ENCODE measurements at regions not wholly inside any gene's neighbourhood (a gene's known extent, or its start where the extent isn't known, plus 50 kb on each side); places are given as distances from the start of the nearest gene placed in this dataset.
"Not testable (repeated sequence)": the region's sequence is repeated elsewhere in the genome, so short reads cannot be mapped to it uniquely, and the experiment has no call there.

DNA sequence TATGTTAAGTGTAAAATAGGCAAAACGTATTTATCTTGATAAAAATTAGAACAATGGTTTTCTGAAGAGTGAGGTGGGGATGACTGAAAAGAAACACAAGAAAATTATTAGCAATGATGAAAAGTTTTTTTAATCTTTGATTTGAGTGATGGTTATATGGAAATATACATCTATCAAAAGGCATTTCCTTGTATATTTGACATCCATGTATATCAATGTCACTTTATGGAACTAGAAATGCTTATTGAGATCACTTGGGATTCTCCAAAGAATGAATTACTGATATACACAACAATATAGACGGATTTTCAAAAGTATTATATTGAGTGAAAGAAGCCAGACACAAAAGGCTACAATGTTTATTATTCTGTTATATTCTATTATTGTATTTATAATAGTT is 1042.0 kb upstream of the POT1 start:
- no peak for DNase-seq

DNA sequence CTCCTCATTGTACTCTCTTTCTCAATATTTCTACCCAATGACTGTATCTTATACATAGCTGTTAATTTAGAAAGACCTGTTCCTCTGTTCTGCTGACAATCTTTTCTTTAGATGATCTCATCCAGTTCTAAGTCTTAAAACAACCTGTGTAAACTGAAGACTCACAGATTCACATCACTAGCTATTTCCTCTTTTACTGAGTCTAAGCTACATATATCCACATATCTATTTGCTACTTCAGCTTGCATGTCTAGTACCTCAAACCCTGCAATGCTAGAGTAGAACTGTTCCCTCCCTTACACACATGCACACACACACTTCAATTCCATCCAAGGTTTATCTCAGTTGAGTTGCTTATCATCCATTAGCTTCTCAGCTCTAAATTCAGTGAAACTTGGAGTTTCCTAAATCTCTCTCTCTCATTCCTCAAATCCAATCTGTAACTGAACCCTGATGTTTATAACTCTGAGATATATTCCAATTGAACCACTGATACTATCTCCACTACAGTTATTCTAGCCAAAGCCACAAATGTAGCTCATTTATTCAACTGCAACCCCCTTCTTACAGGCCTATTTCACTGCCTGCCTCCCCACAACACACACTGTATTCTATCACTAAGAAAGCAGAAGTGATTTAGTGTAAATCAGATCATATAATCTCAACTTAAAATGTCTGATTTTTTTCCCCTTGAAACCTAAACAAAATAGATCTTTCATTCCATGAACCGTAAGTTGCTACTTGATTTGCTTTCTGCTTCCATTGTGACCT is 1036.8 kb upstream of the POT1 start:
- DNase-seq, result no peak

DNA sequence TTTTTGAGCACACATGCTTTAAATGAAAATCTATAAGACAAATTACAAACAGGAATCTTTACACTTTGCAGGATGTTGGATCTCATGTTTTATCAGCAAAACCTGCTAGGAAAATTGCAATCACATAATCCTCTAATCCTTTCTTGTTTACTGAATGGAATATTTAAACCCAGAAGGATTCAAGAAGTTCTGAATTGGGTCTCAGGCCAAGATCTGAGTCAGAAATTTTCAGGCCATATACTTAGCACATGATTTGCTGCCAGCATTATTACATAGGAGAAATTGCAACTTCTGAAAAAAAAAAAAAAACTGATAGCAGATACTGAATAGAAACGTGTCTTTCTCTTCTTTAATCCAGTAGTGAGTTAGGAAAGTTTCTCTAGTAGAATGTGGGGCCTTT is 1005.3 kb upstream of the POT1 start:
- no peak for DNase-seq

DNA sequence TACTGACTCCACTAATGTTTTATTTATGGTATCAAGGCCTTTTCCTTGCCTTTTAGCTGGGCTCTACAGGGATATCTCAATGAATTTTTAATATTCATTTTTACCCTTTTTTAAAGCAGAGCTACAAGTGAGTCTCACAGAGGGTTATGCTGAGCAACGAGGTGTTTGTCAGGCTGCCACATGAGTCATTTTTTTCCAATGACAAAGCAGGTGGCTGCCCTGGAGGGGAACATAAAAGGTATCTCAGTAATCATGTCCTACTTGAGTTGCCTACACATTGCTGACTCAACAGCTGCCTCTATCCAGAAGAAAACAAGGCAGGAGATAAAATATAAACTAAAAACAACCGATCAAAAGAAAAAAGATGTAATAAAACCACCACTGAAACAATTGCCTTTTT is 1004.9 kb upstream of the POT1 start:
- DNase-seq, result no peak

DNA sequence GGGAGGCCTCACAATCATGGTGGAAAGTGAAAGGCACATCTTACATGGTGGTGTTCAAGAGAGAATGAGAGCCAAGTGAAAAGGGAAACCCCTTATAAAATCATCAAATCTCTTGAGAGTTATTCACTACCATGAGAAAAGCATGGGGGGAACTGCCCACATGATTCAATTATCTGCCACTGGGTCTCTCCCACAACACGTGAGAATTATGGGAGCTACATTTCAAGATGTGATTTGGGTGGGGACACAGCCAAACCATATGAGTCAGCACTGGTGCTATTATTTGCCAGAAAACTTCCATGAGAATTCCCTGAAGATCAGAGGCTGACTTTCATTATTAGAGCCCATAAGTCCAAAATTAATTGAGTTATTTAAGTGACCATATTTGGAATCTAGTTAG is 1001.2 kb upstream of the POT1 start:
- no peak for DNase-seq

DNA sequence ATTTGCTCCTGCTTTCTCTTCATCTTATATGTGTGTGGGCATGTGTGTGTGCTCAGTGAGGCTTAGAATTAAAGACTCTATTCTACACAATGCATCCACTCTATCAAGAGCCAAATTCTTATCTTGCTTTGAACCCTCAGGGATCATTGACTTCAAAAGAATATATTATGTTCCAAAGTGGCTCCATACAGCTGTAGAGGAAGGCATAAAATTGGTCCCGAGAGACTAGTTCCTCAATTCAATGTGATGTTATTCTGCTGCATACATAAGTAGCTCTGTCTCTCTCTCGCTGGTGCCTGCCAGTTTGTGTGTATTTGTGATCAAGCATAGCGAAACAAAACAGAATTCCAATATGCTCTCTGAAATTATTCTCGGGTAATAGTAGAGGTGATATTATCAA is 997.9 kb upstream of the POT1 start:
- DNase-seq, result no peak

DNA sequence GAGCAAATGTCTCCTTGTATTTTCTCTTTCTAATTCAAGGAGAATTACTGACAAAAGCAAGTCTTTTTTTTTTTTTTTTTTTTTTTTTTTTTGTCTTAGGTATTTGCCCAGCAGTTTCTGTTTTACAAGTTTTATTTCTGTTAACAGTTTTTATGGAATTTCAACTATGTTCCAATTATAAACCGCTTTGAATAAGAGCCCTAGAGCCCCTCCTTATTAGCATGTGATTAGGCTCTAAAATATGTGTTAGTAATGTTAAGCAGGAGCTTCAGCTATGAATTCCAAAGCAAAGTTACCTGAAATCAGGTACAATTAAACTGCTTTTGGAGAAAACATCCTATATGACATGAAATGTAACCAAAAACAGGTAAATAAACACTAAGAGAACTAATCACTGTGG is 997.0 kb upstream of the POT1 start:
- DNase-seq, result no peak

DNA sequence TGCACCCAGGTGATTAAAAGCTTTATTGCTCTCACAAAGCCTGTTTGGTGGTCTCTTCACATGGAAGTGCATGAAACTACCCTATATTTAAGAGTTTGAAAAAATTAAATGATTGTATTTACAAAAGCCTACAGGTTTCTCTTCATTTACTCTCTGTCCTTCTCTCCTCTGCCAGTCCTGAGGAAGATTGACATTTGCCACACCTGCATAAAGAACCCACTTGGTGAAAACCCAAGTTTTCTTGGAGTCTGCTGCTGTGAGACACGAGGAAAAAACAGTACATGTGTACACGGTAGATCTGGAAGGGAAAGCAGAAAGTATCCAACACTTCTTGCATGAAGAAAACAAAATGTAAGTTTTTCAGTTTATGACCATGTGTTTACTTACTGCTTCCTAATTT is 994.4 kb upstream of the POT1 start:
- DNase-seq, result no peak

DNA sequence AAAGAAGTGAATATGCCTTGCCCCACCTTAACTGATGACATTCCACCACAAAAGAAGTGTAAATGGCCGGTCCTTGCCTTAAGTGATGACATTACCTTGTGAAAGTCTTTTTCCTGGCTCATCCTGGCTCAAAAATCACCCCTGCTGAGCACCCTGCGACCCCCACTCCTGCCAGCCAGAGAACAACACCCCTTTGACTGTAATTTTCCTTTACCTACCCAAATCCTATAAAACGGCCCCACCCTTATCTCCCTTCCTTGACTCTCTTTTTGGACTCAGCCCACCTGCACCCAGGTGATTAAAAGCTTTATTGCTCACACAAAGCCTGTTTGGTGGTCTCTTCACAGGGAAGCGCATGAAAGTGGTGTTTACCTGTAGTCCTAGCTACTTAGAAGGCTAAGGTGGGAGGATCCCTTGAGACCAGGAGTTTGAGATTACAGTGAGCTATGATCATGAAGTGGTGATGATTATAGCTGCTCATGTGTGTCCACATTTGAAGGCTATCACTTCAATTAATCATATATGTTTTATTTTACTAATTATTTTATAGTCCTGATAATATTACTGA is 985.8 kb upstream of the POT1 start:
- DNase-seq, result not testable (repeated sequence)

DNA sequence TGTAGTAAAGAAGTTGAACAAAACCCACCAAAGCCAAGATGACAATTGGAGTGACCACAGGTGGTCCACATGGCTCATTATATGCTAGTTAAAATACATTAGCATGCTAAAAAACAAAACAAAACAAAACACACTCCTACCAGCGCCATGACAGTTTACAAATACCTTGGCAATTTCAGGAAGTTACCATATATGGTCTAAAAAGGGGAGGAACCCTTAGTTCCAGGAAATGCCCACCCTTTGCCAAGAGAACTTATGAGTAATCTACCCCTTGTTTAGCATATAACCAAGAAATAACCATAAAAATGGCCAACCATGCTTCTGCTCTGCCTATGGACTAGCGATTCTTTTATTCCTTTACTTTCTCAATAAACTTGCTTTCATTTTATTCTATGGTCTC is 979.1 kb upstream of the POT1 start:
- no peak for DNase-seq

DNA sequence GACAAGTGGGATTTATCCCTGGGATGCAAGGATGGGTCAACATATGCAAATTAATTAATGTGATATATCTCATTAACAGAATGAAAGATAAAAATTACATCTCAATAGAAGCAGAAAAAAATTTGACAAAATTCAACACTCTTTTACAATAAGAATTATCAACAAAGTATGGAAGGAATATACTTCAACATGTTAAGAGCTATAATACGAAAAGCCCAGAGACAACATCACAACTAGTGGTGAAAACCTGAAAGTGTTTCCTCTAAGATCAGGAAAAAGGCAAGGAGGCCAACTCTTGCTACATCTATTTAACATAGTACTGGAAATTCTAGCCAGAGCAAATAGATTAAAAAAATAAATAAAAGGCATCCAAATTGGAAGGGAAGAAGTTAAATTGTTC is 970.0 kb upstream of the POT1 start:
- no peak for DNase-seq

DNA sequence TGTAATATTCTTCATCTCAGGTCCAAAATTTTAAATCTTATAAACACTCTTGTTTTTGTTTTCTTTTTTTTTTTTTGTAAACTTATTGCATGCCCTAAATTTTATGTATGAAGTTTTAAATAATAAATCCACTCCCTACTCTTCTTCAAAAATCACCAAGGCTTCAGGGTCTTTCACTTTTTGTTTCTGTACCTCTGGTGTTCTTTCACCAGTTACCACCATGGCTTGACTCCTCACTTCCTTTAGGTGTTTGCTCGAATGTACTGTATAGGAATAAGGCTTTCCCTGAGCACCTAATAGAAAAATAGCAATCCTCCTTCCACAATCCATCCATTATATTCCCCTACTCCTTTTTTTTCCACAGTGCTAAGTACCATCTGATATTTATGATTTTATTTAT is 962.8 kb upstream of the POT1 start:
- no peak for DNase-seq

DNA sequence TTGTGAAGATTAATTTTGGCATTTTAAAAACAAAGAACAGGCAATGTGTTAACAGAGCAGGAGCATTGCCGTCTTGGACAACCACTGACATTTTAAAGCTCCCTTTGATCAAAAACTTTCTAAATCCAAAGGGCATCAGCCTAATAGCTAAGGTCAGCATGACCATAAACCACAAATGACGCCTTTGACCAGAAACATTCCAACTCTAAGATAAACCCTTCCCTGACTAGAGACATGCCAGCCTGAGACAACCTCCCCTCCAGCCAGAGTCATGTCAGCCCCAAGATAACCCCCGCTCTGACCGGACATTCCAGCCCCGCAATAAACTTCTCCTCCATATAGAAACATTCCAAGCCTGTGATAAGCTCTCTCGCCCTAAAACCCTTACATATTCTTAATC is 949.4 kb upstream of the POT1 start:
- DNase-seq, result no peak

DNA sequence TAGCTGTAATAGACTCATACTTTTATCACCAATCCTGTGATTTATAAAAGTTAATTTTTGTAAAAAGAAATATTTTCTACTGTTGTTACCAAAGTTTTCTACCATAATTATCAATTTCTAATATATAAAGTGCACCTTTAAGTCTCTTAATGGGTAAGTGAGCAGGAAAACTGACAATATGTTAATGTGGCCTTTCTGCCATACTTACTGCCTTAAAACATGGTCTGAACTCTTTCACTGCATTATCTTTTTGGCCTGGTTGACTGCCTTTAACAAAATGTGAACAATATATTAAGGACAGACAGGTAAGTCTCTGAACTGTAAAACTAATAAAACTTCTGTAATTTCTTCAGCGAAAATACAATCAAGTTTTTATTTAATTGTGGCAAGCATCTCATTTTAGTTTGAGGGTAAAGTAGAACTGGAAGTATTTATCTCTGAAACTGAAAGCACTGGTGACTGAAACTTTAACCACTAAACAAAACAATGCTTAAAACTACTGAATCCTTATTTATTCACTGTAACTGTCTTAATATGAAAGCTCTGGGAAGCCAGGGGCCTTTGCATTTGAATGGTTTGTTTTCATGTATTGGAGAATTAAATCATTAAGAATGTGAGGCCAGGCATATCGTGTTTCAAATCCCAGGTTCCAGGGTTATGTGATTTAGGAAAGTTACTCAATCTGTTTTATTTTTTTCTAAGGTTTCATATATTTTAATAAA is 948.8 kb upstream of the POT1 start:
- DNase-seq, result no peak

DNA sequence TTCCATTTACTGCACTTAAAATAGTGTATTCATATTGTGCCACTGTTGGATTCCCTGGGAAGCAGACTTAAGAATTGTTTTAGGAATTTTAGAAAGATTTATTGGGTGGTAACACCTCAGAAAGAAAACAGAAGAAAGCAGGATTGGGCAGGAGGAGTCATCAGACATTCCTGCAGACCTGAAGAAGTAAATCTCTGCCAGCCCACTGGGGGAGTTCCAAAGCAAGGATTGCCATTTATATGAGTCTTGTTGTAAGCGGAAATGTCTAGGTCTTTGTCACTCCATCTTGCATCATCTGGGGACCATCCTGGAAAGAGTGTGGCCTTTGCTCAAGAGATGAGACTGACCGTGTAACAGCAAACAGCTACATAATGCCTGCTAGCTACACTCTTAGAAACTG is 947.6 kb upstream of the POT1 start:
- DNase-seq, result no peak

DNA sequence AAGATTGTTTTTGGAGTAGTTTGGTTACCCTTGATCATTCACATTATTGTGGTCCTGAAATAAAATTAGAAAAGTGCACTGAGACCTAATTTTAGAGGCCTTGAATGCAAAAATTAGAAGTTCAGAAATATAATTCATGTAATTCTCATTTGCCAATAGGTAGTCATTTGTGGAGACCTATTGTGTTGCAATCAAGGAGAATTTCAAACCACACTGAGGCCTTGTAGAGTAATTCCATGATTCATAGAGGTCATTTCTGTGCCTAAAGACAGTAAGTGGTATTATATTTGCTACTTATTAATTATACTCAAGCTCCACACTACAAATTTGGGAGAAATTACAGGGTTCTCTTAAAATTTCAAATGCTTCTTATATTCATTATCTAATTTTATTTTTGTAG is 946.8 kb upstream of the POT1 start:
- DNase-seq, result no peak

DNA sequence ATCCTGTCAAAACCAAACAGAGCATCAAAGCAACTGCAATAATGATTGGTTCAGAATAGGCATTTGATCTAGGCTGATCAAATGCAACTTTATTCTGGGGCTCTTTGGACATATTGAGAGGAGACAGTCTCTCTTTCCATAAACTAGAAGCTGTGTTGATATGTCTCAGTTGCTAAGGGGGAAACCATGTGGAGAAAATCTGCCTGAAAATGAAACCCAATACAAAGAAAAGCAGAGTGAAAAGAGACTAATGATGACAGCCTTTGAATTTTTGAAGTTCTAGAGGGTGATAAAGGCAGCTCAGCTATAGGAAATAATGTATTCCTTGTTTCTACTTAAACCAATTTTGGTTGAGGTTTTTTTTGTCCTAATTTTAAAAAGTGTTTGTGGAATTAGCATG is 941.8 kb upstream of the POT1 start:
- no peak for DNase-seq

DNA sequence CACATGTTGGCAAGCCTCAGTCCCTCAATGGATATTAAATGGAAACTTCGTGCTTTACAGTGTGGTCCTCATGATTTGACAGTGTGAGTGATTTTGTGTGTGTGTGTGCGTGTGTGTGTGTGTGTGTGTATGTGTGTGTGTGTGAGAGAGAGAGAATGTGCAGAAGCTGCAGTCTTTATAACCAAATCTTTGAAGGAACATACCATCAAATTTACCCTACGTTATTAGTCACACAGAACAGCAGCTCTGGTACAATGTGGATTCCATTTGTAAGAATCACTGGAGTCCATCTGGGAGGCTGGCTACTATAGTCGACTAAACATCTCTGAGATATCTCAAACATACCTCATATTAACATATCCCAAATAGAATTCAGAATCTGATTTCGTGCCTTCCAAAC is 928.0 kb upstream of the POT1 start:
- DNase-seq, result no peak

DNA sequence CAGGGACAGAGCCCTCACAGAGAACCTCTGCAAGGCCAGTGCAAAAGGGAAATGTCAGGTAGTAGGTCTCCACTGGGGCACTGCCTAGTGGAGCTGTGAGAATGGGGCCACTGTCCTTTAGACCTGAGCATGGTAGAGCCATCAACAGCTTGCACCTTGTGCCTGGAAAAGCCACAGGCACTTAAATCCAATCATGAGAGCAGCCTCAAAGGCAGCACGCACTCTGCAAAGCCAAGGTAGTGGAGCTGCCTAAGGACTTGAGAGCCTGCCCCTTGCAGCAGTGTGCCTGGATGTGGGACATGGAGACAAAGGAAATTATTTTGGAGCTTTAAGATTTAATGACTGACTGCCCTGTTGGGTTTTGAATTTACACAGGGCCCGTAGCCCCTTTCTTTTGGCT is 918.5 kb upstream of the POT1 start:
- no peak for DNase-seq

DNA sequence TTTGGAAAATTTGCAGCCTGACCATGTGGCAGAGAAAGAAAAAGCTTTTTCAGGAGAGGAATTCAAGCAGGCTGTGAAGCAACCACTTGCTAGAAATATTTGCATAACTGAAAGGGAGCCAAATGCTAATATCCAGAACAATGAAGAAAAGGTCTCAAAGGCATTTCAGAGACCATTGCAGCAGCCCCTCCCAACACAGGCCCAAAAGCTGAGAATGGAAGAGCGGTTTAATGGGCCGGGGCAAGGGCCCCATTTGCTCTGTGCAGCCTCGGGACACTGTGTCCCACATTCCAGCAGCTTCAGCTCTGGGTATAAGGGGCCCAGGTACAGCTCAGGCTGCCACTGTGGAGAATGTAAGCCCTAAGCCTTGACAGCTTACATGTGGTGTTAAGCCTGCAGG is 918.1 kb upstream of the POT1 start:
- DNase-seq, result no peak

DNA sequence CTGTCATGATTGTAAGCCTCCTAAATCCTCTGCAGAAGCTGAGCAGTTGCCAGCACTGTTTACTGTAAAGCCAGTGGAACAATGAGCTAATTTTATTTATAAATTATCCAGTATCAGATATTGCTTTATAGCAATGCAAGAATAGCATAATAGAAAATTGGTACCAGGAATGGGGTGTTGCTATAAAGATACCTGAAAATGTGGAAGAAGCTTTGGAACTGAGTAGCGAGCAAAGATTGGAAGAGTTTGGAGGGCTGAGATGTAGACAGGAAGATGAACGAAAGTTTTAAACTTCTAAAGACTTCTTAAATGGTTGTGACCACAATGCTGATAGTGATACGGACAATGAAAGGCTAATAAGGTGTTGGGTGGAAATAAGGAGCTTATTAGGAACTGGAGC is 917.4 kb upstream of the POT1 start:
- DNase-seq, result no peak

DNA sequence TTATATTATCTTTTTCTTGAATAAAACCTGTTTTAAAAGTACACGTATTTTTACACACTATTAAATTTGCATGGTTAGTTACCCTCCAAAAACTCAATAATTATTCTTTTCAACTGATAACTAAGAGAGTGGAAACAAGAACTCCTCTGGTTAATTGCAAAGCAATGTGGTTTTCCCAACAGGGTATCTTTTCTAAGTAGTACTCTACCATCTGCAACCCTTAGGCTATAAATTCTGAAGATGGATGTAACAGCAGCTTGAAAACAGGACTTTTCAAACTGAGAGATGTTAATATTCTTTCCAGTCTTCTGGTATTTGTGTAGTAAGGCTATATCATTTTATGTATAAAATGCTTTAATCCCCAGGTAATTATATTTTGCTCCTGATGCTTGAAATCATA is 916.1 kb upstream of the POT1 start:
- DNase-seq, result no peak

DNA sequence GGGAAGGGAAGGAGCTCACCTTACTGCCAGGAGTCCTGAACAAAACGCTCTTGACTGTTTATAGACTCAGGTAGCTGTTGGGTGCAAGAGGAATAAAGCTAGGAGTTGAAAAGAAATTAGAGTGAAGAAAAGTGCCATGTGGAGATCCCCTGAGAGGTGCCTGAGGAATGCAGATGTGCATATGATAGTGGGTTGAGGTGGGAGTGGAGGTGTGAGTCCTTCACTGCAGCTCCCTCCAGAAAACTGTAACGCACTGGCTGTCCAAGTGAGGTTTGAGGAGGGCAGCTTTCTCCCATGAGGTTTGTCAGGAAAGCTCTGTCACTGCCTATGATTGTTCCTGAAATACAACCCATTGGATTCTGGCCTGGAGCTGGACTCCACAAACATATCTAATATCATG is 904.8 kb upstream of the POT1 start:
- no peak for DNase-seq

DNA sequence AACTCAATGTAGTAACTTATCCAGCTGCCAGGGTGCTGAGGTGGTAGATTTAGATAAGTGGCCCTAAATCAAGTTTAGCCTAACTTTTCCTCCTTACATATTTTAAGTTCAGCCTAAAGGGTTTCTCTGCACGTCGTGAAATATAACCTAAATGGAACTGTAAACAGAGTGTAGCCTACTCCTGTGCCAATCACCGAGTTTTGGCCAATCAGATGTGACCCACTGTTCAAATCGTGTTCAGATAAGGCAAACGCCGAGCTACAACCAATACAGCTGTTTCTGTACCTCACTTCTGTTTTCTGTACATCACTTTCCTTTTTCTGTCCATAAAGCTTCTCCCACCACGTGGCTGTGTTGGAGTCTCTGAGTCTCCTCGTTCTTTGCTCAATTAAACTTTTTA is 904.2 kb upstream of the POT1 start:
- no peak for DNase-seq
